Mesenchymal stem cell (in vitro differentiated cells and primary cell): ENCODE measurements at regions not wholly inside any gene's neighbourhood (a gene's known extent, or its start where the extent isn't known, plus 50 kb on each side); places are given as distances from the start of the nearest gene placed in this dataset.

Experiments used
- DNase-seq: peaks from one replicate; pipeline ENCODE4 v3.0.0-alpha.2; 2013
- H2AFZ ChIP-seq: one replicate; pipeline ENCODE4 v1.6.1; 2013; ENCODE audit warnings: low read depth, mild to moderate bottlenecking, control low read depth, inconsistent platforms, low read length, moderate library complexity
- H2AK5ac ChIP-seq: 2 replicates; pipeline ENCODE4 v1.6.1; 2013; ENCODE audit warnings: low read length, moderate library complexity, mild to moderate bottlenecking, inconsistent platforms; ENCODE audit not compliant: severe bottlenecking
- H2BK120ac ChIP-seq: one replicate; pipeline ENCODE4 v1.6.1; 2013; ENCODE audit warnings: low read depth, mild to moderate bottlenecking, inconsistent platforms, low read length, moderate library complexity
- H2BK12ac ChIP-seq, 2 experiments: one replicate each; pipeline ENCODE4 v1.6.1; 2013; ENCODE audit warnings: inconsistent platforms in 2 of 2, low read length in 2 of 2, mild to moderate bottlenecking in 2 of 2, moderate library complexity in 2 of 2, control low read depth in 1 of 2
- H2BK15ac ChIP-seq: one replicate; pipeline ENCODE4 v1.6.1; 2013; ENCODE audit warnings: mild to moderate bottlenecking, low read depth, inconsistent platforms; ENCODE audit not compliant: poor library complexity, severe bottlenecking
- H2BK5ac ChIP-seq: 2 replicates; pipeline ENCODE4 v1.6.1; 2013; ENCODE audit warnings: low read depth, mild to moderate bottlenecking, low read length, control low read depth, inconsistent platforms; ENCODE audit not compliant: poor library complexity, severe bottlenecking
- H3K14ac ChIP-seq, 2 experiments: one replicate each; pipeline ENCODE4 v1.6.1; 2013; ENCODE audit warnings: inconsistent platforms in 2 of 2, low read length in 2 of 2, control low read depth in 1 of 2, mild to moderate bottlenecking in 1 of 2, moderate library complexity in 1 of 2
- H3K18ac ChIP-seq, 2 experiments: one replicate each; pipeline ENCODE4 v1.6.1; 2013; ENCODE audit warnings: inconsistent platforms in 2 of 2, low read length in 2 of 2, control low read depth in 1 of 2, low read depth in 1 of 2, mild to moderate bottlenecking in 1 of 2
- H3K23ac ChIP-seq, 2 experiments: one replicate each; pipeline ENCODE4 v1.6.1; 2013; ENCODE audit warnings: inconsistent platforms in 2 of 2, low read length in 2 of 2, mild to moderate bottlenecking in 2 of 2, moderate library complexity in 2 of 2, control low read depth in 1 of 2
- H3K27ac ChIP-seq: 2 replicates; pipeline ENCODE4 v1.5.1; 2013; ENCODE audit warnings: mild to moderate bottlenecking, moderate library complexity, low read length, control low read depth, inconsistent platforms; ENCODE audit not compliant: poor library complexity, severe bottlenecking
- H3K27me3 ChIP-seq, 2 experiments: 2 replicates each; pipeline versions ENCODE4 v1.6.1 to v1.7.0; 2013; ENCODE audit warnings: low read length in 2 of 2, mild to moderate bottlenecking in 2 of 2, moderate library complexity in 2 of 2, control low read depth in 1 of 2, inconsistent platforms in 1 of 2; ENCODE audit not compliant: control insufficient read depth in 1 of 2, insufficient read depth in 1 of 2
- H3K36me3 ChIP-seq, 2 experiments: 2 replicates each; pipeline versions ENCODE4 v1.6.1 to v1.7.0; 2013; ENCODE audit warnings: low read length in 2 of 2, control low read depth in 1 of 2, inconsistent platforms in 1 of 2, low read depth in 1 of 2, mild to moderate bottlenecking in 1 of 2; ENCODE audit not compliant: insufficient read depth in 2 of 2, control insufficient read depth in 1 of 2
- H3K4ac ChIP-seq, 2 experiments: one replicate each; pipeline ENCODE4 v1.6.1; 2013; ENCODE audit warnings: inconsistent platforms in 2 of 2, low read length in 2 of 2, mild to moderate bottlenecking in 2 of 2, moderate library complexity in 2 of 2, control low read depth in 1 of 2, low read depth in 1 of 2
- H3K4me1 ChIP-seq: 2 replicates; pipeline ENCODE4 v1.6.1; 2013; ENCODE audit warnings: low read depth, low read length, control low read depth; ENCODE audit not compliant: control insufficient read depth, insufficient read depth
- H3K4me2 ChIP-seq: 2 replicates; pipeline ENCODE4 v1.6.1; 2013; ENCODE audit warnings: low read length, mild to moderate bottlenecking, inconsistent platforms; ENCODE audit not compliant: poor library complexity, severe bottlenecking
- H3K4me3 ChIP-seq, 2 experiments: 2 replicates each; pipeline versions ENCODE4 v1.5.1 to v1.7.0; 2013; ENCODE audit warnings: low read length in 2 of 2, mild to moderate bottlenecking in 2 of 2, control low read depth in 1 of 2, low read depth in 1 of 2; ENCODE audit not compliant: insufficient read depth in 1 of 2
- H3K79me1 ChIP-seq: replicated peaks from 2 replicates; pipeline ENCODE4 v1.6.1; 2013; ENCODE audit warnings: mild to moderate bottlenecking, control low read depth, low read length, inconsistent platforms; ENCODE audit not compliant: poor library complexity, severe bottlenecking
- H3K9ac ChIP-seq: 2 replicates; pipeline ENCODE4 v1.7.0; 2013; ENCODE audit warnings: mild to moderate bottlenecking, low read length, moderate library complexity
- H3K9me3 ChIP-seq: 2 replicates; pipeline ENCODE4 v1.7.0; 2013; ENCODE audit warnings: mild to moderate bottlenecking, low read length; ENCODE audit not compliant: control insufficient read depth
- H4K8ac ChIP-seq: one replicate; pipeline ENCODE4 v1.6.1; 2013; ENCODE audit warnings: inconsistent platforms, mild to moderate bottlenecking, low read length, moderate library complexity
- H4K91ac ChIP-seq: one replicate; pipeline ENCODE4 v1.6.1; 2013; ENCODE audit warnings: mild to moderate bottlenecking, low read length, inconsistent platforms
- WGBS: methylation state at CpG from one replicate; pipeline ENCODE4 v1.1.7; 2013; ENCODE audit warnings: mixed read lengths; 5-methylcytosine and 5-hydroxymethylcytosine counted together

- Histone ChIP-seq H2BK15ac (no peak overlapping the region), H3K9me3 (no peaks in the 10 kb centered on the region), H3K4me1 (no peaks in the 10 kb centered on the region), H3K4me2 (no peak overlapping the region), H3K14ac (no peak overlapping the region), H3K23ac (no peak overlapping the region), H2AK5ac (no peak overlapping the region), H3K27ac (no peak overlapping the region), H2BK120ac (no peak overlapping the region), H3K9ac (no peak overlapping the region), H4K91ac (no peak overlapping the region), H3K79me1 (no peaks in the 10 kb centered on the region), H3K18ac (no peak overlapping the region), H4K8ac (no peak overlapping the region), H3K4me3 (no peak overlapping the region), H3K27me3 (no peaks in the 10 kb centered on the region), H3K4ac (no peak overlapping the region), H2BK5ac (no peak overlapping the region), H2AFZ (no peak overlapping the region), H2BK12ac (no peak overlapping the region), H3K36me3 (no peaks in the 10 kb centered on the region)
- DNase-seq, result no peak
Measured at GRCh38 chr6:80603679-80604078, 497.2 kb downstream of the BCKDHB start.

GRCh38 chr6:80594461-80594860 lies 488.0 kb downstream of the BCKDHB start:
- no peak overlapping the region for H3K4me3 ChIP-seq
- H4K8ac ChIP-seq, result no peak overlapping the region
- no peak overlapping the region for H3K9ac ChIP-seq
- no peak overlapping the region for H3K18ac ChIP-seq
- 100% methylated on average over 2 of the region's 4 CpGs for WGBS
- H3K36me3 ChIP-seq, result no peaks in the 10 kb centered on the region
- H2BK120ac ChIP-seq, result no peak overlapping the region
- no peak overlapping the region for H3K23ac ChIP-seq
- H3K27ac ChIP-seq, result no peak overlapping the region
- no peak overlapping the region for H4K91ac ChIP-seq
- no peak overlapping the region for H2BK5ac ChIP-seq
- no peak for DNase-seq
- no peak overlapping the region for H2AK5ac ChIP-seq
- no peak overlapping the region for H2AFZ ChIP-seq
- no peaks in the 10 kb centered on the region for H3K4me1 ChIP-seq
- no peak overlapping the region for H2BK15ac ChIP-seq
- H3K4ac ChIP-seq, result no peak overlapping the region
- H3K79me1 ChIP-seq, result no peaks in the 10 kb centered on the region
- no peak overlapping the region for H2BK12ac ChIP-seq
- H3K4me2 ChIP-seq, result no peak overlapping the region
- H3K27me3 ChIP-seq, result no peaks in the 10 kb centered on the region
- H3K9me3 ChIP-seq, result no peaks in the 10 kb centered on the region
- H3K14ac ChIP-seq, result no peak overlapping the region

DNA sequence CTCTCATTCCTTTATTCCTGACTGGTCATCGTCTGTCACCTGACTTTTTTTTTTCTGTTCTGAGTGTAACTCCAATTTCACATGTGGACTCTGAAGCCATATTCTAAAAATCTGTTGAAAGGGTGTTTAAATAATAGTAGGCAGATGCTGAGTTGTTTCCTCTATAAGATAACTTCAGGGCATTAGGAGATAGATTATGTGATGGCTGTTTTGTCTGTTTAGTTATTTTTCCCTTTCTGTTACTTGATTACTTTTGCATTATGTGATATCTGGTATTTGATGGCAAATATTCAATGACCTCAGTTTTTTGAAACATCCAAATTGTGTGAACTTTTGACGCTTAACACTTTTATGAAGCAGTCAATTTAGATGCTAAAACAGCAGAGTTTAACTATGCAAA lies 486.0 kb downstream of the BCKDHB start:
- Histone ChIP-seq H3K36me3 (no peaks in the 10 kb centered on the region), H4K8ac (no peak overlapping the region), H3K9ac (no peak overlapping the region), H2BK120ac (no peak overlapping the region), H3K4me1 (no peaks in the 10 kb centered on the region), H3K18ac (no peak overlapping the region), H3K23ac (no peak overlapping the region), H2AFZ (no peak overlapping the region), H3K14ac (no peak overlapping the region), H3K4me3 (no peak overlapping the region), H2BK15ac (no peak overlapping the region), H2AK5ac (no peak overlapping the region), H4K91ac (no peak overlapping the region), H3K9me3 (peaks cover 2% of the 10 kb centered on the region), H2BK5ac (no peak overlapping the region), H3K79me1 (no peaks in the 10 kb centered on the region), H3K27me3 (no peaks in the 10 kb centered on the region), H3K4me2 (no peak overlapping the region), H3K27ac (no peak overlapping the region), H2BK12ac (no peak overlapping the region), H3K4ac (no peak overlapping the region)
- no peak for DNase-seq
- 100% methylated on average over 2 of the region's 2 CpGs for WGBS

DNA sequence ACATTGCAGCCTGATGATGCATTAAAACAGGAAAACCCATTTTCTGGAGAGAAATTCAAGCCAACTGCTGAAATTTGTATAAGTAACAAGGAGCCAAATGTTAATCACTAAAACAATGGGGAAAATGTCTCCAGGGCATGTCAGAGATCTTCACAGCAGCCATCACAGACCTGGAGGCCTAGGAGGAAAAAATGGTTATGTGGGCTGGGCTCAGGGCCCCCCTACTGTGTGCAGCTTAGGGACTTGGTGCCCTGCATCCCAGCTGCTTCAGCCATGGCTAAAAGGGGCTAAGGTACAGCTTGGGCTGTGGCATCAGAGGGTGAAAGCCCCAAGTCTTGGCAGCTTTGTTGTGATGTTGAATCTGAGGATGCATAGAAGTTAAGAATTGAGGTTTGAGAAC lies 479.8 kb downstream of the BCKDHB start:
- Histone ChIP-seq H3K18ac (no peak overlapping the region), H3K14ac (no peak overlapping the region), H3K4ac (no peak overlapping the region), H2BK12ac (no peak overlapping the region), H3K4me3 (no peak overlapping the region), H3K9ac (no peak overlapping the region), H4K91ac (no peak overlapping the region), H2AK5ac (no peak overlapping the region), H3K79me1 (no peaks in the 10 kb centered on the region), H2BK120ac (no peak overlapping the region), H2AFZ (no peak overlapping the region), H4K8ac (no peak overlapping the region), H3K4me2 (no peak overlapping the region), H3K27ac (no peak overlapping the region), H3K4me1 (no peaks in the 10 kb centered on the region), H3K9me3 (peaks cover 16% of the 10 kb centered on the region), H2BK5ac (no peak overlapping the region), H3K36me3 (no peaks in the 10 kb centered on the region), H3K23ac (no peak overlapping the region), H2BK15ac (no peak overlapping the region), H3K27me3 (no peaks in the 10 kb centered on the region)
- no peak for DNase-seq
